GM12865 (cell line): ENCODE measurements at regions not wholly inside any gene's neighbourhood (a gene's known extent, or its start where the extent isn't known, plus 50 kb on each side); places are given as distances from the start of the nearest gene placed in this dataset.
"Not testable (repeated sequence)": the region's sequence is repeated elsewhere in the genome, so short reads cannot be mapped to it uniquely, and the experiment has no call there.

Source experiments
- DNase-seq: peaks from one replicate; pipeline ENCODE4 v3.0.0; 2010; ENCODE audit warnings: low read depth
- H3K4me3 ChIP-seq: 2 replicates; pipeline ENCODE4 v1.5.1; 2011; ENCODE audit warnings: mild to moderate bottlenecking, low read depth, low read length, control low read depth
- CTCF ChIP-seq: IDR thresholded peaks from 2 replicates; pipeline ENCODE4 v1.5.1; 2011; ENCODE audit warnings: low read length, control low read depth, low read depth, inconsistent platforms; ENCODE audit not compliant: insufficient read depth; ENCODE audit errors: missing control alignments

- no peak overlapping the region for H3K4me3 ChIP-seq
- no peak for TF ChIP-seq CTCF
- no peak for DNase-seq
These were observed 123.0 kb downstream of the KCNJ2 start for GRCh38 chr17:70292366-70292765.

- DNase-seq, H3K4me3 ChIP-seq: not testable (repeated sequence)
These were observed 124.4 kb downstream of the KCNJ2 start for GRCh38 chr17:70293564-70294310.

- no peak overlapping the region for H3K4me3 ChIP-seq
- no peak for DNase-seq
- TF ChIP-seq CTCF: no peak
These were observed 126.0 kb downstream of the KCNJ2 start for GRCh38 chr17:70295329-70295728.

- H3K4me3 ChIP-seq: no peak overlapping the region
- no peak for DNase-seq
- TF ChIP-seq CTCF: no peak
These were observed 126.4 kb downstream of the KCNJ2 start for GRCh38 chr17:70295731-70296130.

- H3K4me3 ChIP-seq: no peak overlapping the region
- DNase-seq: no peak
- TF ChIP-seq CTCF: no peak
These were observed 127.1 kb downstream of the KCNJ2 start for GRCh38 chr17:70296456-70296855.

GRCh38 chr17:70297397-70297796 lies 128.1 kb downstream of the KCNJ2 start:
- no peak for DNase-seq
- H3K4me3 ChIP-seq: no peak overlapping the region
- TF ChIP-seq CTCF: no peak

GRCh38 chr17:70298929-70299531 lies 129.7 kb downstream of the KCNJ2 start:
- peak; percentile 5 for DNase-seq
- TF ChIP-seq CTCF: no peak
- H3K4me3 ChIP-seq: no peak overlapping the region
